ENCODE measurements at regions not wholly inside any gene's neighbourhood (a gene's known extent, or its start where the extent isn't known, plus 50 kb on each side); places are given as distances from the start of the nearest gene placed in this dataset.
"Not testable (repeated sequence)": the region's sequence is repeated elsewhere in the genome, so short reads cannot be mapped to it uniquely, and the experiment has no call there.

DNA sequence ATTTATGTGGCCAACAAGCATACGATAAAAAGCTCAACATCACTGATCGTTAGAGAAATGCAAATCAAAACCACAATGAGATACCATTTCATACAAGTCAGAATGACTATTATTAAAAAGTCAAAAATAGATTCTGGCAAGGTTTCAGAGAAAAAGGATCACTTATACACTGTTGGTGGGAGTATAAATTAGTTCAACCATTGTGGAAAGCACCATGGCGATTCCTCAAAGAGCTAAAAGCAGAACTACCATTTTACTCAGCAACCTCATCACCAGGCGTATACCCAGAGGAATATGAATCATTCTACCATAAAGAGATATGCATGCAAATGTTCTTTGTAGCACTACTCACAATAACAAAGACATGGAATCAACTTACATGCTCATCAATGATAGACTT is 478.7 kb upstream of the GALNTL6 start:
- DNase-seq, result no peak

- DNase-seq, result no peak
Observed at GRCh38 chr4:171308661-171309060, 504.5 kb upstream of the GALNTL6 start.

DNA sequence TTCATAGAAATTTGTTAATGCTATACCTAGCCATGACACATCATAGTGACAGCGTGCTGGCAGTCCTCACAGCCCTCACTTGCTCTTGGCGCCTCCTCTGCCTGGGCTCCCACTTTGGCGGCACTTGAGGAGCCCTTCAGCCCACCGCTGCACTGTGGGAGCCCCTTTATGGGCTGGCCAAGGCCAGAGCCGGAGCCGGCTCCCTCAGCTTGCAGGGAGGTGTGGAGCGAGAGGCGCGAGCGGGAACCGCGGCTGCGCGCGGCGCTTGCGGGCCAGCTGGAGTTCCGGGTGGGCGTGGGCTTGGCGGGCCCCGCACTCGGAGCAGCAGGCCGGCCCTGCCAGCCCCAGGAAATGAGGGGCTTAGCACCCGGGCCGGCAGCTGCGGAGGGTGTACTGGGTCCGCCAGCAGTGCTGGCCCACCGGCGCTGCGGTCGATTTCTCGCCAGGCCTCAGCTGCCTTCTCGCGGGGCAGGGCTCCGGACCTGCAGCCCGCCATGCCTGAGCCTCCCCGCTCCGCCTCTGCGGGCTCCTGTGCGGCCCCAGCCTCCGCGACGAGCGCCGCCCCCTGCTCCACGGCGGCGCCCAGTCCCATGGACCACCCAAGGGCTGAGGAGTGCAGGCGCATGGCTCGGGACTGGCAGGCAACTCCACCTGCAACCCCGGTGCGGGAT is 515.0 kb upstream of the GALNTL6 start:
- DNase-seq, result not testable (repeated sequence)

DNA sequence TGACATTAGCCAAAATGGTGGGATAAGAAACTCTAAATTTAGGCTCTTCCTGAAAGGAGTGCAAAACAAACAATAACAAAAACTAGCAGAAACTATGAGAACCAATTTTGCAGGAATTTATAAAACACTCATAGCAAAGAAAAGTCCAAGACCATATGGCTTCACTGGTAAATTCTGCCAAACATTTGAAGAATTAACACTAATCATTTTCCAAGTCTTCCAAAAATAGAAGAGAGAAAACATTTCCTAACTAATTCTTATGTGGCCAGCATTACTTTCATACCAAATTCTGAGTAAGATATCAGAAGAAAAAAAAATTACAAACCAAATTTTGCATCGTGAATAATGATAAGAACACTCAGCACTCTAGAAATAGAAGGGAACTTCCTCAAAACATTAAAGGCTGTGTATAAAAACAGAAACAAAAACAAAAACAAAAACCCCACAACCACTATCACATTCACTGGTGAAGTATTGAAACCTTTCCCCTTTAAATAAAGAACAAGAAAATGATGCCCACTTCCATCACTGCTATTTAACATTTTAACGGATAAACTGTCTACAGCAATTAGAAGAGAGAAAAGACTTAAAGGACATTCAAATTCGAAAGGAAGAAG is 524.3 kb upstream of the GALNTL6 start:
- peak; percentile 18 for DNase-seq

DNA sequence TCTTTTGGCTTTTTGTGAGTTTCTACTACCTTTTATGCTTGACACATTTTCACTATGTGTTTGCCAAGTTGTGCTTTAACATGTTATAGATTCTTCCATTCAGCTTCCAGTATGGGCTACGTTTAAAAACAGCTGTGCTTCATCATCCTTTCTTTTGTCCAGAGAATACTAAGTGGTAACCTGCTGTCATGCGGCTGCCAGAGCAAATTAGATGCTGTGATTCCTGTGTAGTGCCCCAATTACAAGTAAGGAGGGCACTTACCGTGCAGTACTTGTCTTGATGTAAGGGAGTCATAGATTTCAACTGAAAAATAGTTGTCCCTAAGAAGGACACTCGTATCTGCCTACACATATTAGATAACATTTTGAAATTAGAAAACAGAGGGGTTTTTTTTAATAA is 531.8 kb upstream of the GALNTL6 start:
- DNase-seq, result no peak

DNA sequence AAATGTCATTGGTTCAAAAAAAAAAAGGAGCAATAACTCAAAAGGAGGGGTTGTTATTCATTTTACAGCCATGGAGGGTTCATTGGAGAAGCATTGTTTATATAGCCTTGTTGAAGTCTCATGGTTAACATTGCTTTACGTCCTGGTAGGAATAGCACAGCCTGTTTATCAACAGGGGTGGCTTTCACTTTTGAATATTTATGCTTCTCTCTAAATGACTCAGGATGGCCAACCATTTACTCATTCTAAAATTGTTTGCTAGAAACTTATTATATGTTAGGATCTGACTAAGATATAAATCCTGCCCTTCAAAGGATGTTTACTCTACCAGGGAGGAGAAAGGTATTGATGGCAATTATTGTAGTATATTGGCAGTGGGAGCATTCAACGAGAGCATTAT is 534.1 kb upstream of the GALNTL6 start:
- DNase-seq, result no peak

- no peak for DNase-seq
Observed at GRCh38 chr4:171266671-171267070, 546.5 kb upstream of the GALNTL6 start.

GRCh38 chr4:171265190-171265818 is 547.9 kb upstream of the GALNTL6 start:
- no peak for DNase-seq

DNA sequence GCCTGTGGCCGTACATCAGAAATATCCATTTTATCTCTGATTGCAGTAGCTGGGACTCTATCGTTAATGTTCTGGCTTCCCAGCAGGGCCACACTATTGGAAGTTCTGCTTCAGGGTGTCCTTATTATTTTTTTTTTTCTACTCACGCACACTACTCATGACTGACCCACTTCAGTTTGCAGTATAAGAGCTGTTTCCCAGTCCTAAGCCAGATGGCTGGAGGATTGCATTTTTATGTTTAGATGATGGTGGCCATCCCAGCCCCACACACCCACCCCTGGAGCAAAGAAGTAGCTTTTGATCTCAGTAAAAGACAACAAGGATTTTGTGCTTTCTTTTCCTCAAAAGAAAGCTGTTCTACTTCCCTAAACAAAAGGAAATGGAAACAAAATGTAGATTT is 557.0 kb upstream of the GALNTL6 start:
- DNase-seq, result no peak

DNA sequence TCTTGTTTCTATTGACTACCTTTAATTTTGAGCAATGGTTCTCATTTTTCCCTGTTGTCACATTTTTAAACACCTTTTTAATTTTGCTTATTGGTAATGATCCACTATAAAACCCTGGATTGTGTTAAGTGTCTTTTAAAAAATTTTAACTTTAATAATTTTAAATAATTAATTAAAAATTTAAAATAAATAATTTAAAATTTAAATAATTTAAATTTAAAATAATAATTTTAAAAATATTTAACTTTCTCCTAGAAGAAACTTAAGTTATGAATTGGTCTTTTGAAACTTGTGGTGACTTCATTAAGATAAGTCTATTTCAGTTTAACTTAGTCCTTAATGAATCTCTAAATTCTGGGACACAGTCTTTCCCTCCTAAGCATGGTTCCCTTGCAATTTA is 566.3 kb upstream of the GALNTL6 start:
- no peak for DNase-seq

DNA sequence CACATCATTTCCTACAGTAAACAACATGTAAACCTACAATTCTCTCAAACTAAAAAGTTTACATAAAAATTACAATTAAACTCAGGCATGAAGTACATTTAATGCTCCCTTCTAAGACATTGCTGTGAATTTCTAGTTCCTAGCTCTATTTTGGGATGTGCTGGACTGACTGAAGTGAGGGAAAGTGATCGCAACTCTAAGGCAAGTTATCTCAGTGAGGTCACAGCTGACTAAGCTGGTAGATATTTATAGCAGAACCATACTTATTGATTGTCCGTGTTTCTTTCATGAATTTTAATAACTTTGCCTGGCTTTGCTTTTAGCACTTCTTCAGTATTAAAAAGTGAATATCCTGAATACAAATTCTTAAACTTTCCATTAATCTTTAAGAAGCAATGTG is 570.4 kb upstream of the GALNTL6 start:
- DNase-seq, result no peak

- DNase-seq, result no peak
Observed at GRCh38 chr4:171239196-171239595, 574.0 kb upstream of the GALNTL6 start.

GRCh38 chr4:171235521-171235920 is 577.7 kb upstream of the GALNTL6 start:
- no peak for DNase-seq

- not testable (repeated sequence) for DNase-seq
Observed at GRCh38 chr4:171229354-171229753, 583.9 kb upstream of the GALNTL6 start.

DNA sequence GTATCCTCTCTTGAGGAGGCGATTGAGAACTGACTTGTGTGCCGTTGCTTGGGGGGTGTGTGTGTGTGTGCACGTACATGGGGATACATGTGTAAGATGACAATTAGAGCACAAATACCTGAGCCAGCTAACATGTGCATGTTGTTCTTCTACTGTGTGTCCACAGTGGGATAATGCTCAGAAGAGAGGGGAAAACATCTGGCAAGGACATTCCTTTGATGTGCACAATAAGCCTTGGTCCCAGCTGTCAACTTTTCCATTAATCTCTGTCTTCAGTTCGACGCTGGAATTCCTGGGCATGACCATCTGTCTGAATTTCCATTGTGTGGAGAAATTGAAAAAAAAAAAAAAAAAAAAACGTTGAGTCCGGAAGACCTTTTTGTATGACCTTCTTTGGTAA is 592.0 kb upstream of the GALNTL6 start:
- DNase-seq, result no peak

DNA sequence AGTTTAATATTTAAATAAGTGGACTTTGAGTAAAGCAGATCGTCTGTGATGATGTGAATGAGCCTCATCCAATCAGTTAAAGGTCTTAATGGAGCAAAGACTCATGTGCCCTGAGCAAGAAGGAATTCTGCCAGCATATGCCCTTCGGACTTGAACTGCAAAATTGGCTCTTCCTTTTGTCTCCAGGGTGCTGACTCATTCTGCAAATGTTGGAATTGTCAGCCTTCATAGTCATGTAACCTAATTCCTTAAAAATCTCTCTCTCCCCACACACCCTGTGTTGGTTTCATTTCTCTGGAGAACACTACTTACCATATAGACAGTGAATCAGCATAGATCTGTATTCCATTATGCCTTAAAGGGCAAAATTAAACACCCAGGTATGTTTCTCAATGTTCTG is 609.8 kb upstream of the GALNTL6 start:
- peak; percentile 92 for DNase-seq

DNA sequence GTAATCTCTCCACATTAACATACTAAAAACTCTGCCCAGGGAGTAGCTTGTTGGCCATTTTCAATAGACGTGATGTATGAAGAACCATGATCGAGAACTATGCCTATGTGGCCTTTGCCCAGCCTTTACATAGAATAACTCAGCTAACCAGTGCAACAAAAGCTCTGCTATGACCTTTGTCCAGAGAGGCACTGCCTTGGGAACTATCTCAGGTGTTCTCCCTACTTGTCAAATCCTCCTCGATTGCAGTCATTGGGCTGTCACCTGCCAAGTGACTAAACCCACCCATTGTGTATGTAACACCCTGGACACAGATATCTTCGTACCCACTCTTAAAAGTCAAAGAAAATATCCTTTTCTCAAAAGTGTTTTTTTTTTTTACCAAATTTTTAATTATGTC is 610.3 kb upstream of the GALNTL6 start:
- no peak for DNase-seq

GRCh38 chr4:171186700-171187099 is 626.5 kb upstream of the GALNTL6 start:
- DNase-seq, result no peak

DNA sequence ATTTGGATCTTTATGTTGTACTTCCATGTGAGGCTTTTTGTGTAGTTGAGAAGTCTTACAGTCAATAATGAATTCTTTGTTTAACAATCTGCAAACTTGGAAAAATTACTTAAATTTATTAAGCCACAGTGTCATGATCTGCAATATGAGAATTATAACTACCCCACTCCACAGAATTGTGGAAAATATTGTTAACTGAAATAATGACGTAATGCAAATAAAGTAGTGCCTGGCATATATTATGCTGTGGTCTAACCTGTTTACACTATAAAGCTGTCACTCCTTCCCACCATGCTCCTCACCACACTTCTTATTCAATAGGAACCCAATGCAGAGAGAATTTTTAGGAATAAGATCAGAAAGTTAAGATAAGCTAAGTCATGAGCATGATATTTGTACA is 632.1 kb upstream of the GALNTL6 start:
- no peak for DNase-seq

DNA sequence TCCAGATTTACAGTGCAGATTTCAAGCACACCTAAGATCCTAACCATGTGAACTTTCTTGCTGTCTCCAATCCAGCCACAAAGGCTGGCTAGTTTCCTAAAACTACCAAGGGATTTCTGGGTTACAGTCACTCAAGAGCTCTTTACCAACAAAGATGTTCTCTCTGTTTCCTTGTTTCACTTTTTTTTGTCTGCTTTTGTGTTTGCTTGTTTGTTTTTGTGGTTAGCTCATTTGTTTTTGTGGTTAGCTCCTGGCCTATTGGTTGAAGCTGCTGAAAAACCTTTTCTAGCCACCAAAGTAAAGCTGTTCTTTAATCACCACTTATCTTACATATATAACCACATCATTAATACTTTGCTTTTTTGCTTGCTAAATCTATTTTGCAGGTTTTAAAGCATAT is 642.5 kb upstream of the GALNTL6 start:
- DNase-seq, result no peak

- DNase-seq, result no peak
Observed at GRCh38 chr4:171169396-171169795, 643.8 kb upstream of the GALNTL6 start.

- no peak for DNase-seq
Observed at GRCh38 chr4:171162478-171162877, 650.7 kb upstream of the GALNTL6 start.

GRCh38 chr4:171157462-171158082 is 655.6 kb upstream of the GALNTL6 start:
- no peak for DNase-seq

- DNase-seq, result no peak
Observed at GRCh38 chr4:171142639-171143038, 670.6 kb upstream of the GALNTL6 start.

Data from fibroblast of skin of back (primary cell).